Anterior cingulate cortex (tissue), 58 donors: ENCODE measurements at regions not wholly inside any gene's neighbourhood (a gene's known extent, or its start where the extent isn't known, plus 50 kb on each side); places are given as distances from the start of the nearest gene placed in this dataset.

ENCODE experiments used
- DNase-seq, 58 donors: peaks; one replicate each; lab custom pipeline; 2025; lab: John Stamatoyannopoulos, UW

DNA sequence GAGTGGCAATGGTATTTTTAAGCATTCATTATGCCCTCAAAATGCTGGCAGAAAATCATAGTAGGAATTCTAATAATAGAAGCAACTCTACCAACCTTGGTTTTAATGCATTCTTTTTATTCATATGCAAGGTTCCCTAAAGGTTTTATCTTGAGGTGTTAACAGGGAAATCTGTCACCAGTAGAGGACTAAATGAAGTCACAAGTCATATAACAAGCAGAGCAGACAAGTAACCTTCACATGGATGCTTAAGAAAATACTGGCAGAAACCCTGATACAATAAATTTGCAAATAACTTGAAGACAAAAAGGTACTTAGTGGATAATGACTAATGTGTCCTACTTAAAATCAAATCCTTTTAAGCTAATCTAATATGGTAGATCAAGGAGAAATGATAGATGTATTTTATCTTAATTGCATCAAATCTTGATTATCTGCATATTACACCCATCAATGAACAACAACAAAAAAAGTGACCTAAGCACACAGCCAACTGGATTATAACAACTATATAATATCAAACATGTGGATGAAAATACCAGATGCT is 73.3 kb downstream of the RFC3 start:
- no peak for DNase-seq

DNA sequence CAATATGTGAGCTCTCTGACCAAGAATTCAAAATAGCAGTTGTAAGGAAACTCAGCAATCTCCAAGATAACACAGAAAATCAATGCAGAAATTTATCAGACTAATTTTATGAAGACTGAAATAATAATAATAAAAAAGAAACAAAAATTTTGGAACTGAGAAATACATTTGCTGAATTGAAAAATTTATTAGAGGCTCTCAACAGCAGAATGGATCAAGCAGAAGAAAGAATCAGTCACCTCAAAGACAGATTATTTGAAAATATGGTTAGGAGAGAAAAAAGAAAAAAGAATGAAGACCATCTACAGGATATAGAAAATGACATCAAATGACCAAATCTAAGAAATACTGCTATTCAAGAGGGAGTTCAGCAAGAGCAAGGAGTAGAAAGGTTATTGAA is 75.6 kb downstream of the RFC3 start:
- no peak for DNase-seq

DNA sequence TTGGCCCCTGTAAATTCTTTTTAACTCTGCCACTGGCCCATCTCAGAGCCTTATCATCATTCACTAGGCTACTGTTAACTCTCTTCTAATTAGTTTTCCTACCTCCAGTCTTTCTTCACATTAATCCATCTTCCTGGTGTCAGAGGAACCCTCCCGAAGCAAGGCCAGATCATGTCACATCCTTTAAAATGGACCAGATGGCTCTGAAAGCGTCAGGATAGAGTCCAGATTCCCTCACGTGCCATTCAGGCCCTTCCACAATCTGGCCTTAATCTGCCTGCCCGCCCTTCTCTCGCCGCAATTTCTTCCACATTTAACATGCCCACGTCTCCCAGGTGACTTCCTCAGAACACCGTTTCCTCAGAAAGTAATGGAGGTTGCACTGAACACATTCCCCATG is 86.5 kb downstream of the RFC3 start:
- DNase-seq = no peak

DNA sequence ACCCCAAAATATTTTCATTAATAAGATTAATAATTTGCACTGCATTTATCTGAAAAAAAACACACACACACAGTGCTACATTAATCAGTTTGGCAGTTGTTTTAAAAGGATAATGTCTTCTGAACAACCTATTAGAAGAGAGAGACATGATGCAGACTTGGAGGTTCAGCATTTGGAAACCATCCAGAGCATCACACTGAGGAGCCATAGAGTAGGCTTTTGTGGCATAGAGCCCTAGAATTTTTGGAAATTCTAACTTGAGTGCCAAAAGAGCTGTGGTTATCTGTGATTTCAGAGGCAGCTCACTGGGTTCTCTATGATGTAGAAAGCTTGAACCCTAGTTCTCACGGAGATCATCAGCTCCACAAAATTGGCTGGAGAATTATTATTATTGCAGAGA is 90.2 kb downstream of the RFC3 start:
- DNase-seq = no peak

DNA sequence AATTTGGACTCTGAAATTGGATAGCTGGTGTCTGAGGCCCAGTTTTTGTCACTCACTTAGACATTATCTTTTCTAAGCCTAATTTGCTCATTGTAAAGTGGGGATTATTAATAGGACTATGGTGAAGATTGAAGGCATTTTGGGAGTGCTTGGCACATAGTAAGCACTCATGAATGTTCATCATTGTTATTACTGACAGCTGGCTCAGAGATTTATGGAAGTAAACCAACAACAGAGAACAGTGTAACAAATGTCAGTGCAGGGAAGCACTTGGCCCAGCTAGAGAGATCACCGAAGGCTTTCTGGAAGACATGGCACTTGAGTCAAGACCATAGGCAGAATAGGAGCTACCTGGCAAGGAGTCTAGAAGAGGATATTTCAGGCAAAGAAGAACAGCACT is 92.3 kb downstream of the RFC3 start:
- no peak for DNase-seq

DNA sequence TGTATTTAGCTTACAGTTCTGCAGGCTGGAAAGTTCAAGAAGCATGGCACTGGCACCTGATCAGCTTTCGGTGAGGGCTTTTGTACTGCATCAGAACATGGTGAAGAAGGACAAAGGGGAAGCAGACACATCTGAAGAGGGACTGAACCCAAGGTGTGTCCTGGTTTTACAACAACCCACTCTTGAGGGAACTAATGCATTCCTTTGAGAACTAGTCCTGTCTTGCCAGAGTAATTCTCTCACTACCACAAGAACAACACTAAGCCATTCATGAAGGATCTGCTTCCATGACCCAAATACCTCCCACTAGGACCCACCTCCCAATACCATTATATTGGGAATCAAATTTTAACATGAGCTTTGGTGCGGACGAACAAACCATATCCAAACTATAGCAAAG is 93.6 kb downstream of the RFC3 start:
- no peak for DNase-seq

DNA sequence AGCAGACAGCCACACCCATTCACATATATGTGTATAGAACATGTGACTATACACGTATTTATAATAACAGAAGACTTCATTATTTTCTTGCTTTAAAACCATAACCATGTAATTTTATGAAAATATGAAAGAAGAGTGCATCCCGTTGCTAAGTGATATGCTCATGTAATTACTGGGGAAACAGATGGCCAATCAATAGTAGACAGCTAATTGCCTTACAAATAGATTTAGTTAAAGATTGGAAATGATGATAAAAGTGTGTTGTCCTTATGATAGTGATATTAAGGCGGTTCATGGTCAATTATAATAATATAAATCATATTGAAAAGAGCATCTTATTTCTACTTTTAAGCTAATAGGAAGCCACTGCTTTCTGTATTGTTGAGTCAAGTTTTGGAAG is 95.9 kb downstream of the RFC3 start:
- DNase-seq = no peak

DNA sequence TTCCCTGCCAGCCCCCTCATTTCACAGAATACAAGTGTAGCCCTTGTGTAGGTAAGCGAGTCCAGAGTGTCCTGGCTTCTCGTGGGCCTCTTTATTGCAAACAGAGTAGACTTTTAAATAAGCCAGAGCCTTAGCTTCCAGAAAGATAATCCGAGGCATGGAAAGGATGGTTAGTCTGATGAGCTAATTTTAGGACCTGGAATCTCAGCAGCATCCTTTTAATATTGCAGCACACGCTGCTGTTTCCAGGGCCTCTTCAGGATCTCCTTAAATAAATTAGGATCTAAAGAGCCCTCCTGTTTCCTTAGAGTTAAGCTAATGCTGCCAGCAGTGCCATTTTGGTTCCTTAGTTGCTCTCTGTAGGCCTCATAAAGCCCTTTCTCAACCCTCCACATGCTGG is 99.2 kb downstream of the RFC3 start:
- DNase-seq = no peak

DNA sequence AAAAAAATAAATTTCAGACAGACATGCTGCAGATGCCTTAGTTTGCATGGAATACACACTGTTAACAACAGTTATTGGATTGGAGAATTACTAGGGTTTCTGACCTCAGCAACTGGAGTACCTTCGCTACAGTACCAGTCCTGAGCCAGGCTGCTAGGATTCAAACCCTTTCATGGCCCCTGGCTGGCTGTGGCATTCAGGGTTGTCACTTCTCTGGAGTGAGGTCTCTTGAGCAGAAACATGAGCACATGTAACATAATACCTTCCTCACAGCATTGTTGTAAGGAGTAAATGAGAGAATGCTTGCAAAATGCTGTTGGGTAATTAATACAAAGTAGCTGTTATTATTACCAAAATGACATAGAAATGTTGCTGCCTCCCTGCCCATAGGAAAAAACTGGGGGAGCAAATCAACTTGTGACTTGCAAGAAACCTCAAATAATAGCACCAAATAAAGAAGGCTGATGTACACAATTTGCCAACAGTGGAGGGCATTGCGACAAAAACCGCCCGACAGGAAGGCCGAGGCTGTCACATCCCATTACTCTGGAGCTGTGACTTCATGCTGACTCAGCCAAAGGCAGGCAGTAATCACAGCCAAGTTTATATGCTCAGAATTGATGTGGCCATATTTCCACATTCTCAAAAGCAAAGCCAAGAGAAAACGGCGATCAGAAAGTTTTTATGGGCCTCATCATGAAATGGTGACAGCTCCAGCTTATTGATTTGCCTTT is 100.4 kb downstream of the RFC3 start:
- DNase-seq = no peak

DNA sequence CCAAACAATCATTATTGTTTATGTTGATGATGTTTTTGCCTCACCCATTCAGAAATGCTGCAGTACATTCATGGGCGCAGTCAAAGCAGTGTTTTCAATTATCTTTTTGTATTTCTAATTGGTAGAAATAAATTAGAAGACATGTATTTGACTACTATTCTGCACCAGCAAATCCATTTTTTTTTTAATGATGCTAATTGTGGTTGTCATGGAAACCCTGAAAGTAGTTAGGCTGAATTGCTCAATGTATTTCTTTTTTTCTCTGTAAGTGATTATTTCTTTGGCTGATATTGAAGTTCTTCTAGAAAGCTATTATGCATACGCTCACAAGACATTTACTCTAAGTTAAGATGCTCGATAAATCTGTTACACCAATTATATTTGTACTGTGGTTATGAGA is 101.2 kb downstream of the RFC3 start:
- no peak for DNase-seq

DNA sequence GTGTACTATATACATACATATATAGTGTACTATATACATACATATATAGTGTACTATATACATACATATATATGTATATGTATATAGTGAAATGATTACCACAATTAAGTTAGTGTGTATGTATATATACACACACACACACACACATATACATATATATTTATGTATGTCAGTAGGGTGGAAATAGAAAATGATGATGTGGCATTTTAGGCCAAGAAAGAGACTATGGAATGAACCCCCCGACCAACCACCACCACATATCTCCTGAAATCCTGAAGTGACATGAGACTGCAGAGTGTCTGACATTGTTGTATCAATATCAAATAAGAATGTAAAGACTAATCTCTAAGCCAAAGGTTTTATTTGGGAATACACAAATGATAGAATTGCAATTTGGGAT is 107.6 kb downstream of the RFC3 start:
- DNase-seq = no peak

DNA sequence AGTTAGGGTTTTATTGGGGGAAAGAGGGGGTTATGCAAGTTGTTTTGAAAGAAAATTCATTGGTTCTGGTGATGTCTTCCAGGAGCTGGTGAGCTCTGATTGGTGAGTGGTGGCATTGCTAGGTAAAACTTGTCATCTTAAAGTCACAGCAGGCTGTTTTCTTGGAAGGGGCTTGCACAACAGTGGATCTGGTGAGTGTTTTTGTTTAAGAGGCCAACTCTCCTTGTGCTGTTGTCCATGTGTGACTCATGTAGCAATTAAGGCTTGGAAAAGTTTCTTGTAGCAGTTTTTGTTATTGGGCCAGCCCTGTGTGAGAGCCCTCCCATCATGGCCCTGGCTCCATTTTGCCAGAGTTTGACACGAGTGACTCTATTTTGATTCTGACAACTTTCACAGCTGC is 109.4 kb downstream of the RFC3 start:
- DNase-seq = no peak

DNA sequence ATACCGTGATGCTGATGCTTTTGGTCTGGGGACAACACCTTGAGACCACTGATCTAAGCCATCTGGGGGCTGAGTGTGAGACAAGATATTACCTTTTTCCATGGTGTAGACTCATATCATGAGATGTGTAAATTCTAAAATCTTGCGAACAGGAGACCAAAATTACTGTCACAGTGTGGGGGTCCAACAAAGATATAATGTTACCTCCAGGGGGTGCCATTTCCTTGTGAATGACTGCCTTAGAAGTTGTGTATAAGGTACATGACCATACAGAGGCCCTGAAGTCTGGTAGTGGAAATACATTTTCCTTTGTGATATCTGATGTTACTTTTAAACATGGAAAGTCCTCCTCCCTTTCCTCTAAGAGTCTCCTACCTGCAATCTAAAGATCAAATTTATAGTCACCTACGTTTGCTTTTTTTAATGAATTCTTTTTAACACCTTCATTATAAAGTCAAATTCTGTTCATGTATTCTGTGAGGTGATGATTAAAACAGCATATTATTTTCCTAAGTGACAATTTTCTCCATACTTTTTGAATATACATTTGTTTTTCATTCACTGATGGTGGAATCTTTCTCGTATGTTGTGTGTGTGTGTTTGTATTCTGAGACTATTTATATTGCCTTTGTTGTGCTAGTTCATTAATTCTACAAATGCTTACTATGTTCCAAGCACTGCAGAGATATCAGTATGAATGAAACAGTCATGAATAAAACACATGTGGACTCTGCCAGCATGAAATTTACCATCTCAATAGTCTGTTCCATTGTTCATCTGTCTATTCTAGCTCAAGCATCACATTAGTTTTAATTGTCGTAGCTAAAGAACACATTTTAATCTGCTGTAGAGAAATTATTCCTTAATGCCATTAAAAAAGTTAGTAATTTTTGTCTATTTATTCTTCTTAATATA is 113.7 kb downstream of the RFC3 start:
- DNase-seq = peak in 2 of 58 donors; percentile 1 to 14

DNA sequence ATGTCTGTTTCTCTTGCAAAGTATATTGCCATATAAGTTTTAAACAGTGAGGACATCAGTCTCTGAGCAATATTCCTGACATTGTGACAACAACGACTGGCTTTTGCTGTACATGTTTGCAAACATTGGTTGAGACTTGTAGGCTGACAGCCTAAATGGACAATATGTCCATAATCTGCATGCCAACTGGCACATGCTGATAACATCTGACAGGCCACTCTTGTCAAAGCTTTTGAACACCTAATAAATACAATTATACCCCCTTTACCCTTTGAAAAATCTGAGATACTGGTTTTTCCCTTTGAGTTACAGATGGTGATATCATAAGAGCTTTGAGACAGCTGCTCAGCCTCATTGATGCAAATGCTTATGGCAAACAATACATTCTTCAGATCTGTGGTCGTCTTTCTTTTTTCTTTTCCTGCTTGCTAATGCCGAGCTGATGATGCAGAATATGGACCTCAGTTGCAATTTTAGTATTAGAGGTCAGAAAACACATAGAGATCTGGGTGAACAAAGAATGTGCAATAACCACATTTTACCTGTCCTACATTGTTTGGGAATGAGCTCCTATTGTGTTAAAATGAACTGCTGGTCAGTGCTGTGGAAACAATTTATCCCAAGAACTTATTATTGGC is 114.9 kb downstream of the RFC3 start:
- DNase-seq = no peak

DNA sequence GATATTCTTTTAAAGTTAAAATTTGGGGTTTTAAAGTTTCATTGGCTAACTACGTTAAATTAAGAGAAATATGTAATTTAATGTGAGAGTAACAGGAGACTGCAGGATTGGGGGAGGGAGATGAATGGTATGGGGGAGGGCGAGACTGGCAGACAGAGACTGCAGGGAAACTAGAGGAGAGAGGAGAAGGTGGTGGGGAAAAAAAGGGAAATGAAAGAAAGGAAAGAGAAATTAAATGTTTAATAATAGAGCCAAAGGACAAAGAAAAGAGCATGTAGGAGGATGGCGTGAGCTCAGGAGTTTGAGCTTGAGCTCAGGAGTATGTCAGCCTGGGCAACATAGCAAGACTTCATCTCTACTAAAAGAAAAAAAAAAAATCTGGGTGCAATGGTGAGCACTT is 115.9 kb downstream of the RFC3 start:
- DNase-seq = no peak

DNA sequence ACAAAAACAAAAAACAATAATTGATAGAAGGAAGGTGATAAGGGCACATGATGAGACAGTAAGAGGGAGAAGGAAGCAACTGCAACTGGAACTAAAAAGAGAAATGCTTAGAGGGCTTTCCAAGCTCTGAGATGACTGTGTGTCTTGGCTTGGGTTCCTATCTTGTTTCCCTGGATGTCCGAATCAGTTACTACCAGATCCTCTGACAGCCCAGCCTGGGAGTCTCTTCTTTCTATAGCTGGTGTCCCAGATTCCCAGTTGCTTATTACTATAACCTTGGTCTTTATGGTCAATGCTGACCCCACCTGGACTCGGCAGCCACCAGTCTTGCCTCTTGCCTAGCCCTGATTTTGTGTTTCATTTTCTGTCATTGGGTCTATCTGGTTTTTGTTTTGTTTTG is 116.4 kb downstream of the RFC3 start:
- no peak for DNase-seq

DNA sequence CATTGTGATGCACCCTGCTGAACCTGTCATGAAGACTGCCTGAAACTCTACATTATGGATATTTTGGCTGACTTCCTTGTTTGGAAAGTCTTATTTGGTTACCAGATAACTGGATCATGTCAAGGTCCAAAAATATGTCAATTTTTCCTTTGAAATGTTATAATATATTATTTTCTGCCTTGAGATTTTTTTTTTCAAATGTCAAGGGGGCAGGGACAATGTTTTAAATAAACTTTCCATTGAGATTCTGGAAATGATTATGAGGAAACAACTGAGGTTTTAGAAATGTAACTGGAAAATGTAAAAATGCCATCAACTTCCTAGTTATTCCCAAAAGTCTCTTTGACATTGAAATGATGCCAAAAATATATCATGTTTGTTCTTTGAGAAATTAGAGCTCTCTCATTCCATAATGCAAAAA is 117.0 kb downstream of the RFC3 start:
- no peak for DNase-seq

DNA sequence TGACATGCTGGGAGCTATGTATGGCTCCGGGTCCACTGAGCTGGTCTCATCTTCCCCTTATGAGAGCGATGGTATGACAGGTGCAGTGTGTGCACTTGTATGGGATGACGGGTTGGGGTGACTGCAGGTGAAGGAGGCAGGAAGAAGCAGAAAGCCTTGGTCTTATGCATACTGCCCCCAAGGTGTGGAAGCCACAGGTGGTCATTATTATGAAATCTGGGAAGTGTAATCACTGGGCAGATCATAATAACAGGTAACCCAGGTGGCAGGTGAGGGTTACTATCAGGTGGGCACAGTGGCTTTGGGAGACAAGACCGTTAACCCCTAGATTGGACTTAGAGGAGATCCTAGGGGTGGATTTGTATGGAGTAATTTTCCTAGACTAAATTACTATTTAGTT is 118.0 kb downstream of the RFC3 start:
- no peak for DNase-seq

DNA sequence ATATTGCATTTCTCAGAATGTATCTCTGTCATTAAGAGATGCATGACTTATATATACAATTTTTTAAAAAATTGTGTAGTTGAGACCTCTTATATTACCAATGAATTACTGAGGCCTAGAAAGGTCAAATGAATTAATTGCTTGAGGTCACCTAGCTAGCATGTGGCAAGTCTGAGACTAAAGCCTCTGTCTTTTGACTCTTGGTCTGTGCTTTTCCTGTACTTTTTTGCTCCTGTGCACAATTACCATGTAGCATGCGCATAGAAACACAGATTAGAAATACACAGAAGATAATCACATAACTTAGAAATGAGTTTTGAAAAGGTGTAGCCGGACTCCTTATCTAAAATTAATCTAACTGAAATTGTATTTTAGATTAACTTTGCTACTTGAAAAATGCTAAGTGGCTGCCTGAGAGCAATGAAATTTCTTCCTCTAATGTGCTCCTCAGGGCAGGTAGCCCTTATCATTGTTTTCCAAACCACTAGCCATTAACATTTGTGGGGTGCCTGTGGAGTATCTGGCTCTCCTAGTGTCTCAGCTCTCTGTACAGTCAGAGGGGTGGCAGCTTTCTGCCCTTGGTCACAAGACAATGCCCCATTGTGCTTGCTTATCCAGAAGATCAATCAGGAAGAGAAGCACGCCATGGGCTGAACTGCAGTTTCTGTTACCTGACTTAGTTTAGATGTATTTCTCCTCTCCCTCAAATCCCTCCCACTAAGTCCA is 119.6 kb downstream of the RFC3 start:
- no peak for DNase-seq

DNA sequence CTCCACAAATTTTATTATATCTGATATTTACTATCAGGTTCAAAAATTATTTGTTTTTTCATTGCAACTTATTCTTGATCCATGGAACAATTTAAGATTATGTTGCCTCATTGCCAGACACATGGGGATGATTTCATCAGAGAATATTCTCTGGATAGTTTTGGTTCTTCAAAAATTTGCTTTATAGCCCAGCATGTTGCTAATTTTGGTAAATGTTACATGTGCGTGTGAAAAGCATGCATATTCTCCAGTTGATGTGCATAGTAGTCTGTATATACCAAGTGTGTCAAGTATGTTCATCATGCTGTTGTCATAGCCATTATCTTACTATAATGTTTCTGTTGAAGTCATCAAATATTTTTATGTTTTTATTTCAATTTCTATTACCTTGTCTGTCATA is 122.3 kb downstream of the RFC3 start:
- no peak for DNase-seq

DNA sequence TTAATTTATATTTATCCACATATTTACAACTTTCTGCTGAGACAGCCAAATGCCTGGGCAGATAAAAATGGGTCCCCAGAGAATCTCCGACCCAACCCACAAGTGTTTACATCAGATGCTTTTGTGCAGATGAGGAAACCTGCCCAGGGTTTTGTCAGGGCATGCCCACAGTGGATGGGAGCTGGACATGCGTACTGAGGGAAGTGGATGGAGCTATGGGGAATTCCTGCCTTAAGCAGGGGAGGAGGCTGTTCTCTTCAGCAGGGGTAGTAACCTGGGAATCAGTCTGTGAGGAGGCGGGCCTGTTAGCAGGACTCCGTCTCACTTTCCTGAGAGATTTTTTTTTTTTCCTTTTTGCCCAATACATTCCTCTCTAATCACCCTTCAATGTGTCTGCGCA is 122.9 kb downstream of the RFC3 start:
- no peak for DNase-seq
